ENCODE measurements at regions not wholly inside any gene's neighbourhood (a gene's known extent, or its start where the extent isn't known, plus 50 kb on each side); places are given as distances from the start of the nearest gene placed in this dataset.
A peak's percentile ranks its signal among the peaks of the same experiment; 100 is the strongest.
"Not testable (repeated sequence)": the region's sequence is repeated elsewhere in the genome, so short reads cannot be mapped to it uniquely, and the experiment has no call there.

DNA sequence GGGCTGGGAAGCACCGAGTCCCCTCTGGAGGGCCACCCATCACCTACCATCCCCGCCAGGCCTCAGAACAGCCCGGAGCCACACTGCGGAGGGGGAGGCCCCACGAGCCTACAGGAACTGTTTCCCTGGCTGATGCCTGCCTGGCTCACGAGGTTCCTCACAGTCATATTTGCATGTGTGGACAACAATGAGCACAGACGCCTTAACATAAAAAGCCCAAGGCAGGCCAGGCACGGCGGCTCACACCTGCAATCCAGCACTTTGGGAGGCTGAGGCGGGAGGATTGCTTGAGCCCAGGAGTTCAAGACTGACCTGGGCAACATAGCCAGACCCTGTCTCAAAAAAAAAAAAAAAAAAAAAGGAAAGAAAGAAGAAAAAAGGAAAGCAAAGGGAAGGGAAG, 125.9 kb downstream of the FAM53A start:
- no peak for DNase-seq

DNA sequence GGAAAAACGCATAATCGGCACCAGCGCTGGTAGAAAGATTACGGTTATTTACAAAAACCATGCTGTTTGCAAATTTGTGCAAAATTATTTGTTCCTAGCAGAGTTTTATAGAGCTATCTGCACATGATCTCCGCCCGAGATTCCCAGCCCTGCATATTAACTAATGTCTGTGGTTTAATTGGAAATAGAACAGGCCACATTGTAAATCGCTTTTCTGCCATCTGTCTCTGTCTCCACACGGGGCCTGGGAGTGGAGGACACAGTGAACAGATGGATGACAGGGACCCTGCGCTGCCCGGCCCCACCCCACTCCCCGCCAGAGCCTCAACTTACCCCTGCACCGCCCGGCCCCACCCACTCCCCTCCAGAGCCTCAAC, 126.9 kb downstream of the FAM53A start:
- no peak for DNase-seq

DNA sequence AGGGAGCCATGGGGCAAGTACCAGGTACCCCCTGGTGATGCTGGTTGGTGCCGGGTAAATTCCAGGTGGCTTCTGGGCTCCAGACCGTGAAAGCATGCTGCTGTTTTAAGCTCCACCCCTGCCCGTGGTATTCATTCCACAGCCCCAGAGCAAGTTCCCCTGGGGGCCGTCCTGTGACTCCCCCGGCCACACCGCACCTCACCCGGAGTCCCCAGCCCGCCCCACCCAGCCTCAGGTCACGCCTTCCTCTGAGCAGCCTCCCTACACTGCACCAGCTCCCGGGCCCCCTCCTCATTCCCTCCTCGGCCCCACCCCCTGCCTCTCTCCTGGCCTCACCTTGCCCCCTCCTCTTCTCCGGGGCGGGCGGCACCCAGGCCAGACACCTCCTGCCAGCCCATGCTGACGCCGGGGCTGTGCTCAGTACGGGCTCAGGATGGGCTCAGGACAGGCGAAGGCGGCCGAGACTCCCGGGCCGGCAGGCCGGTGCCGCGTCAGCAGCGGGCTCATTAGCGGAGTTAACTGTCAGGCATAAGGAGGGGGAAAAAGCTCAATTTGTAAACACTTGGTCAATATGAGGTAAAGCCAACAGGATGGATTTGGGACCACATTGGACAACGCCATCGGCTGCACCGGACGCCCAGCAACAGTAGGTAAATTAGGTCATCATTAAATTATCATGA, 127.4 kb downstream of the FAM53A start:
- no peak for DNase-seq

DNA sequence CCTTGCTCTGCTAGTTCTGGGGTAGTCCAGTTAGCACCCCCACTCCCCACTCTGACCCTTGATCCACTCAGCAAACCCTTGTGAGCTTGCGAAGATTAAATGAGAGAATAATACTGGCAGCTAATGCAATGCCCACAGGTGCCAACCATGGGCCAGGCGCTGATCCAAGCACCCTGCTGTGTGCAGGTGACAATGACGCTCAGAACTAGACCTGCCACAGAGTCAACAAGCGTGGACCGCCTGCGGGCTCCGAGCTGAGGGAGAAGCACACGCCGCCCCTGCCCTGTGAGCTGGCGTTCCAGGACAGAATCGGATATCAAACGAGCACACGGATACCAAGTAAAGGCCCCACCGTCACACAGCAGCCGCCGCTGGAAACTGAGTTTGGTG, 129.2 kb downstream of the FAM53A start:
- DNase-seq, result no peak

DNA sequence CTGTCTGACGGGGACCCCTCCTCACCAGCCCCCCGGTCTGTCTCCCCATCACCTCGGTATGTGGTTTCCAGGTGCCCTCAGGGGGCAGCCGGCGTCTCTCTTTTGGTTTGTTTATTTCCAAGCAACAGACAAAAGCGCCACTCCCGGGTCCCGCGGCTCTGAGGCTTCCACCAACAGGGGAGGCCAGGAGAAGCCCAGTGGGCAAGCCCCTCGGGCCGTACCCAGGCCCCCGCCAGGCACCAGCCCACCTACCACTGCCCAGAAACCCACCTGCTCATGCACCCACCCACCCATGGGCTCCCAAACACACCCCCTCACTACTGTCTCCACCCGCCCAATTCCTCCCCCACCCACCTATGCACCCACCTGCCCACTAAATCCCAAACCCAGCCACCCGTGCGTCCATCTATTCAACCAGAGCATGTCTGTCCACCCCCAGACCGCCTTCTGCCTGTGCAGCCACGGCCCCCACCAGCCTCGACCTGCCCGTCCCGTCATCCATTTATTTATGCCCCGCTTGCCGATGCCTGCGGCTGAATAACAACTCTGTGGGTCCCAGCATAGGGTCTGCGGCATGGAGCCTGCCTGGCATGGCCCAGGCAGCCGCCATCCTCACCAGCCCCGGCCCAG, 129.8 kb downstream of the FAM53A start:
- DNase-seq, result no peak

DNA sequence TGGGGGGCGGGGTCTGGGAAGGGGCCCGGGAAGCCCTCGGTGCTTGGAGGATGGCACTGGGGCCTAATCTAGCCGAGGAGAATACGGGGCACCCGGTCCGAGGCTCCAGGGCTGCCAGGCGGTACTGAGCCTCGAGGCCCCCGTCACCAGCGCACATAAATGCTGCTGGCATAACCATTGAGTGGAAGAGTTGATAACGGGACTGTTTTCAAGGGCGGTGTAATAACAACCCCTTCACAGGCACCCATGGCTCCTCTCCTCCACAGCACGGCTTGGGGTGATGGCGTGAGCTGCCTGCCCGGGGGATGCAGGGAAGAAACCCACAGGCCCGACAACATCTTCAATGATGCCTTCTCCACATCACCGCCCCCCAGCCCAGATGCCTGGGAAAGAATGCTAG, 130.7 kb downstream of the FAM53A start:
- no peak for DNase-seq

DNA sequence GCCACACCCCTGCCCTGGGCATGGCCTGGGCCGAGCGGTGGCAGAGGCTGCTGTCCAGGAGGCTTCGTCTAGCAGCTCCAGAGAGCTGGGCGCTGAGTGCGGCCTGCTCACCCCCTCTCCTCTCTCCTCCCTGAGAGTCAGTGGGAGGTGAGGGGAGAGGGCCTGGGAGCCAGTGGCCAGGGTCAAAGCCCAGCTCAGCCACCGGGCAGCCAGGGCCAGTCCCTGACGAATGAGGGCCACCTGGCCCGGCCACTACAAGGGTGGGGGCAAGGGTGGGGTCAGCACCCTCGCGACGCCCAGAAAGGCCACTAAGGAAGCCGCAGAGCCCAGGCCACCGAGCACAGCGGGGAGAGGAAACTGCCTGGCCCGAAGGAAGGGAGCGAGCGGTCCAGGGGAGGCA, 131.7 kb downstream of the FAM53A start:
- DNase-seq, result no peak

DNA sequence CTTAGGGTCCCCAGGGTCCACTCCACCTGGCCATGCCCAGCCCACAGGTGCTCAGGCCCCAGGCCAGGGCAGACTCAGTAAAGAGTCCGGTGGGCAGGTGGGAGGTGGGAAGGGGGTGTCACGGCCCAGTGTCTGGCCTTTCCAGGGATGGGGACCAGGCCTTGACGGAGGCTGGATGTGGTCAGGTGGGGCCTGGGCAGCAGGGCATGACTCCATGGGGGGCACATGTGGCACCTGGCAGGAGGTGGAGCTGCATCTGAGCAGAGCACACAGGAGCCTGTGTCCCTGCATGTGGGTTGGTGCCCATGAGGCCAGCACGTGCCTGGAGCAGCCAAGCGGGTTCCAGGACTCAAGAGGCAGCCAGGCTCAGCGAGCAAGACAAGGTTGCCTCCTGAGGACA, 132.9 kb downstream of the FAM53A start:
- no peak for DNase-seq

DNA sequence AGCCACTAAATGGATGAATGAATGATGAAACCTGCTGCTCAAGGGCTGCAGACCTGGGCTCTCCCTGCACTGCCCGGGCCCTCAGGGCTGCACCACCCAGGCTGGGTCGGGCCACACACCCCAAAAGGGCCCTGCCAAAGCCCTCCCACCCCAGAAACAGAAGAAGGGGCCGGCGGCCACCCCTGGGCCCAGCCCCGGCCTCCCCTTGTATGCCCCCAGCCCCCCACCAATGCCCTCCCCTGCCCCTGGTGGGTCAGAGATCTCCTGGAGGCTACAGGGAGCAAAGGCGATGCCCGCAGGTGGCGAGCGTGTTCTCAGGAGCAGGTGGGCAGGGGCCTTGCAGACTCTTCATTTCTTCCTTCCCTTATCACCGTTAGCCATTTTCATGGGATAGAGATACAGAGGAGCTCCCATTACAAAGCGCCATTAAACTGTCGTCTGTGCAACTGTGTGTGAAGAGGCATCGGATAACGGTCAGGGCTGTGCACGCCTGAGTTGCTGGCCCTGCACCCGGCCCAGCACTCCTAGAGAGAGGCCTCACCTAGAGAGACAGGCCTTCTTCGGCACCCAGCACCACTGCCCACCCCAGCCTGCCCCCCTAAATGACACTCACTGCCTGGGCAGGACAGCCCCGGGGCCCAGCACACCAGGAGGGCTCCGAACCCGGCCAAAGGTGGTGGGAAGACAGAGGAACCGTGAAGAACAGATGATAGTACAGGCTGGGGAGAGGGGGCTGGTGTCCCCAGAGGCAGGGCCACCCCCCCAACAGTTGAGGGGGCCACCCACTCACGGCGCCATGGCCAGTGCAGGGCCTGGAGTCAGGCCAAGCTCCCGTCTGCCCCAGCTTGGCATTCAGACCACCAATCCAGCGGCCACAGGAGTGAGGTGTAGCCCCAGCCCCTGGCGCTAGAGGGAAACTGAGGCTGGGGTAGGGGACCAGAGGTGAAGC, 133.7 kb downstream of the FAM53A start:
- DNase-seq, result no peak

DNA sequence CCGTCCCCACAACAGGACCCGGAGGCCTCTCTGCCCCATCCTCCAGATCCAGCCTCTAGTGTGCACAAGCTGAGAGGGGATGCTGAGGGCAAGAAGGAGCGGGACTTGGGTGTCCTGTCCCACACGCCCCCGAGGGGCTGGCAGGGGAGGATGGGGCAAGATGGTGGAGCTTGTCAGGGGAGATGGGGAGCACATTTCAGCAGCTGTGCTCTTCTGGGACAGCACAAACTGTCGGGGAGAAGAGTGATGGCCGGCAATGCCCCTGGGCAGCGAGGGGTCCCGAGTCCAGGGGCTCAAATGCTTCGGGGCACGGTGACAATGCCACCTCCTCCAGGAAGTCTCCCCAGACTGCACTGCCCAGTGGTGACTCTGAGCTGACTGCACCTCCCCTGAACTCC, 134.5 kb downstream of the FAM53A start:
- DNase-seq, result no peak

DNA sequence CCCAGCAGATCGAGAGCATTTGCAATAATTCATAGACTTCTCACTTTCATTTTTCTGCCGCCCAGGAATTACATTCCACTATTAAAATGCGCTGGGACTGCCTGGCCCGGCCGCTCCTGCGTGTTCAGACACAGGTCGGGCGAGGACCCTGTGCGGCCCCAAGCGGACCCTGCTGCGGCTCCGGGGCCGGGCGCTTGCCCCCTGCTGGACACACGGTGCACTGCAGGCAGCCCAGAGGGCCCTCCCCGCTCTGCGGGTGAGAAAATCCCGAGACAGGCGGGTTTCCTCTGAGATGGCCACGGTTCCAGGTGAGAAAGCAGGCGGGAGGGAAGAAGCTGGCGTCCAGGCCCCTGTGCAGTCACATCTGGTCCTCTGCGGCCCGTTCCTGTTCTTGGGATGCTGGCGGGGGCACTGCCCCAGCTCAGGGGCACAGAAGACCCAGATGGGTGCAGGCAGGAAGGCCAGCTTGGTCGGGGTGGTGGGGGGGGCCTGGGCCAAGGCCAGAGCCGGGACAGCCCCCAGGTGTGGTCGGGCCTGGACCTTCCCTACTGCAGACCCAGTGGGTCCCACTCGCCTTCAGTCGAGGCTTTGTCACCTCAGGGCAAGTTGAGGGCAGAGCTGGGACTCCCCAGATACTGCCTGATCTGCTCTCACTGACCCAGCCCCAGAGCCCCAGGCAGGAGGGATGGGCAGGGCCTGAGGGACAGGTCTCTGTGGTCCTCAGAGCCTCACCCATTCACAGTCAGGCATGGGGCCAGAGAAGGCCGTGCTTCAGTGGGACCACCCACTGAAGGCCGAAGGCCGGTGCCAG, 135.1 kb downstream of the FAM53A start:
- DNase-seq, result peak; percentile 4

DNA sequence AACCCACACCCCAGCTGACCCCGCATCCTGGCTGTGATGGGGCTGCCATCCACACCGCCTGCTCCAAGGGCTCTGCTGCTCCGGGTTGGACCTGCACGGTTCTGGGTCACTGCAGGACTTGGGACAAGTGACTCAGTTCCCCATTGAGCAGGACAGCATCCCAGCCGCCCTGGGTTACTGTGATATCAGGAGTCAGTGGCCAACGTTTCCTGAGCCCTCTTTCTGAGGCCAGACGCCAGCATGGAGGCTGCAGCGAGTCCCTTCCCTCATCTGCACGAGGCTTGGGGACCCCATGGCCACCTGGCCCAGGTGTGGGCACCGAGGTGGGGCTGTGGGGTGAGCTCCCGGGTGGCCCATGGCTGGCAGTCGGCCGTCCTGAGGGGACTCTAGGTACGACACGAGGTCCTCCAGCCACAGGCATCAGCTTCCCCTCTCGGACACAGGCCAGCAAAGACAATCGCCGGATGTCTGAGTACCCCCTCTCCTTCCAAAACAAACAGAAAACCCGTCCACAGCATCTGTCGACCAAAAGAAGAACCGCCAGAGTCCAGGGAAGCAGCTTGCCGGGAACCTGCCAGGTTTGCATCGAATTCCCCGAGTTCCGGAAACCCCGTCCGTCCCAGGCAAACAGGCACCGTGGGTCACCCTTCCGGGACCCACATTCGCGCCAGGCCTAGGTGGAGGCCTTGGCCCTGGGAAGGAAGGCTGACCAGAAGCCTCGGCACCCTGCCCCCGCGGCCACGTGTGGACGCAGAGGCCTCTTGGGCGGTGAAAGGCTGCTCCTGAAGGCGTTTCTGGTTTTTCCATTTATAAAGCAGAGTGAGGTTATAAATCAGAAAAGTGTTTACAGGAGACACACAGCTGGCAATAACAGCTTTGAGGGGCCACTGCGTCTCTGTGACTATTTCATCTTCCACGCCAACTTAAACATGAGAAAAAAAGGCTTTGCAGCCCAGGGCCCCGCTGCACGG, 136.0 kb downstream of the FAM53A start:
- DNase-seq, result no peak

DNA sequence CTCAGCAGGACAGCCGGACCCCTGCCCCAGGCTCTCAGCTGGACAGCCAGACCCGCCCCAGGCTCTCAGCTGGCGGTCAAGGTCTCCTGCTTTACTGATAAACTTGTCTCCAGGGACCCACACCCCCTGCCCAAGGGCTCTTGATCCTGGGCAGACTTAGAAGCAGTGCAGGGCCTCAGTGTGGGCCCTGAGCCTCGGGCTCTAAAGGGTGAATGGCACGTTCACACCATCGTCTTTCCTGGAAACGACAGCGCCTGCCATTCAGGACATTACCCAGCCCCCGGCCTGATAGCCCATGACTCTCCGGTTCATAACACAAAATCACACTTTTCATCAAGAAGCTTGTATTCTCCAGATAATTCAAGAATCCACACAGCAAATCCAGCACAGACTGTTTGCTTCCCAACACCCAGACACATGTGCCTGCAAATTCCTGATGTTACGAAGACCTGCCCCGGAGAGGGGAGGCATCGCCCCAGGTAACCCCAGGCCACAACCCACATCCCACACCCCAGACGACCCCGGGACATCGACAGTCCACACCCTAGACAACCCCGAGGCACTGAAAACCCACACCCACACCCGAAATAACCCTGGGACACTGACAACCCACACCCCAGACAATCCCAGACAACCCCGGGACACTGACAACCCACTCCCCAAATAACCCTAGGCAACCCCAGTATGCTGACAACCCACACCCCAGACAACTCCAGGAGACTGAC, 136.8 kb downstream of the FAM53A start:
- DNase-seq, result no peak

DNA sequence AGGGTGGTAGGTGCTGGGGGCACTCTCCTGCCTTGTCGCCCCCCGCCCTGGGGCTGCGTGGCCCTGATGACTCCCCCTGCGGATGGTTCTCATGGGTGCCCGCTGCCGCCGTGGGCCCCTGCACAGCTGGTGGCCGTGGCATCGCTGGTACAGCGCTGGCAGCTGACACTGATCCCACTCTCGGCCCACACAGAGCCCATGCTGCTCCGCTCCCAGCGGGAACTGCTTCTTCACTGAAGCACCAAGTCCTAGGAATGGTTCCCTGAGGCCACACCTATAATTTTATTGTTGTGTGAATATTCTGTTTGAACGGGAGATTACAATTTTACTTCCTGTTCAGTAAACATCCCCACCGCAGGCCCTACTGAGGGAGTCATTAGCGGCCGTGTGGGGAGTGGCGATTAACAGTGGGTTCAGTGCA, 138.6 kb upstream of the NKX1-1 start:
- no peak for DNase-seq

DNA sequence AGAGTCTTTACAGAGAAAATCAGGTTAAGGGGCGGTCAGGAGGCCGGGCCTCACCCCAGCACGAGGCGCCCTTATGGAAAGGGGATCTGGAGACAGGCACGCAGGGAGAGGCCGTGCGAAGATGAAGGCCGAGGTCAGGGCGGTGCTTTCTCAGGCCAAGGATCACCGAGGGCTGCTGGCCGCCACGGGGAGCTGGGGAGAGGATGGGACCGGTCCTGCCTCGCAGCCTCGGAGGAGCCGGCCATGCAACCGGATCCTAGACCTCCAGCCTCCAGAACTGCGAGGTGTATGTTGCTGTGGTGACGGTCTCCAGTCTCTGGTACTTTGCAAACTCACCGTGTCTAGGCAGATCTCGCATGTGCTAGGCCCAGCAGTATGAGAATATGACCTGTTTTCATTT, 138.2 kb upstream of the NKX1-1 start:
- DNase-seq, result not testable (repeated sequence)

DNA sequence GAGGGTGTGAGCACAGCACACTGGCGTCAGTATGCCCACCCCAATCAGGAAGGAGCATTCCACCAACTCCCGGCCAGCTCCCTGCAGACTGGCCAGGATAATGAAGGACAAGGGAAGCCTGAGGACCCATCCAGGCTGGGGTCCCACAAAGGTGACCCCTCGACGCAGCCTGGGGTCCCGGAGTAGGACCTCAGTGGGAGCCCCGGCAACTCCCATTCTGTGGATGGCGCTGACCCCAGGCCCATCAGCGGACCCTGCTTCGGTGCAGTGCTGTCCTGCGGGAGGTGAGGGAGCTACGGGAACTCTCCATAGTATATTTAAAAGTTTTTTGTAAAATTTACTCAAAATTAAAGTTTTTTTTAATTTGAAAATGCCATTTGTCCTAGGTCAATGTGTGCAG, 137.7 kb upstream of the NKX1-1 start:
- no peak for DNase-seq

DNA sequence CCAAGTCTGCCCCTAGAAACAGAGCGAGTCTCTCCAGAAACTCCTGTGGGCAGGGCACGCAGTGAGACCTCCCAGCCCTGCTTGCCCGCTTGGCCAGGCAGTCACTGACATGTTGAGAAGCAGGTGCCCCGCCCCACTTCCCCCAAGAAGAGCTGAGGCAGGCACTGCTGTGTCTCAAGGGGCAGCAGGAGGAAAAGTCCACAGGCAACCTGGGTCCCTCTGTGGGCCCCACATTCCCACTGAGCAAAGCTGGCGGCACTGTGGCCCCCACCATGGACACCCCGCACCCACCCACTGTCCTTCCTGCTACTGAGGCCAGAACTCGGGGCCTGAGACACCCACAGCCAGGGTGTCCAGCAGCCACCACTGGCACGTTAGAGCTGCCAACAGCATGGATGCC, 137.3 kb upstream of the NKX1-1 start:
- DNase-seq, result no peak

DNA sequence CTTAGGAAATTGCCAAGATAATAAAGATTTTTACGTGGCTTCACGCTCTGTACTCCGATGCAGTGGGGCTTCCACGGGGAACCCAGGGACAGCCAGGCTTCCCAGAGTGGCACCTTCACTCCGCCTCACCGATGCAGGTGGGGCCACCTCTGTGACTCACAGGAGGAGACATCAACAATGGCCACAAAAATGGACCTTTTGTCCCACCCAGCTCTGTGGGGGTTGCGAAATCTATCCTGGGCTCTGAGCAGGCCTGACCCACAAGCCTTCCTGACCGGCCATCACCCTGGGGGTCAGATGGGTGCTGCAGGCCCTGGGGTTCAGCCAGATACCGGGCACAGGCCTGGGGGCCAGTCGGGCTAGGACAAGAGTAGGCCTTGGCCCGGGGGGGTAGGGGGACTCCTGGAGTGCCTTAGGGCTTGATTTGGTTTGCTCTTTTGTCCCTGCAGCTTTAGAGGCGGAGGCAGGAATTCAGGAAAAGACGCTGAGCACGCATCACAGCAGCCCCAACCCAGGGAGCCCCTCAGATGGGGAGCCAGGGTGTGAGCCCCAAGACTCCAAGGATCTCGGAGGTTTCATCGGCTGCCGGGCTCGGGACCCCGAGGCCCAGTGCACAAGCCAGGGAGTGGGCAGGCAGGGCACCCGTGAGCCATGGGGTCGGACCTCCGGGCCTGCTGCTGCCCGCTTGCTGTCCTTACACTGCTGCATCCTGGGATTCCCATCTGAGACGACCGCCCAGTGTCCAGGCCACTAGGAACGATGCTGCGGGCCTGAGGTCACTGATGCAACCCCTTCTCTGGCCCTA, 136.5 kb upstream of the NKX1-1 start:
- DNase-seq, result no peak

DNA sequence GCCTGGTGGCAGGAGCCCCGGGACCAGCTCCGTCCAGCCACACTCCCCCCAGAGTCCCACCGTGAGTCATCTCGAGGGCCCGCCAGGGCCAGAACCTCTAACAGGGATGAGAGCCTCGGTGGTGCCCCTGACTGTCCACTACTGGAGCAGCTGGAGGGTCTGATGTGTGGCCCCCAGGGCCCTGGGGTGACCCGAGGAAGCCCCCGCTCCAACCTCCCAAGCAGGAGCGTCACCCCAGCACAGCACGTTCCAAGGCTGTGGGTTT, 135.9 kb upstream of the NKX1-1 start:
- no peak for DNase-seq

DNA sequence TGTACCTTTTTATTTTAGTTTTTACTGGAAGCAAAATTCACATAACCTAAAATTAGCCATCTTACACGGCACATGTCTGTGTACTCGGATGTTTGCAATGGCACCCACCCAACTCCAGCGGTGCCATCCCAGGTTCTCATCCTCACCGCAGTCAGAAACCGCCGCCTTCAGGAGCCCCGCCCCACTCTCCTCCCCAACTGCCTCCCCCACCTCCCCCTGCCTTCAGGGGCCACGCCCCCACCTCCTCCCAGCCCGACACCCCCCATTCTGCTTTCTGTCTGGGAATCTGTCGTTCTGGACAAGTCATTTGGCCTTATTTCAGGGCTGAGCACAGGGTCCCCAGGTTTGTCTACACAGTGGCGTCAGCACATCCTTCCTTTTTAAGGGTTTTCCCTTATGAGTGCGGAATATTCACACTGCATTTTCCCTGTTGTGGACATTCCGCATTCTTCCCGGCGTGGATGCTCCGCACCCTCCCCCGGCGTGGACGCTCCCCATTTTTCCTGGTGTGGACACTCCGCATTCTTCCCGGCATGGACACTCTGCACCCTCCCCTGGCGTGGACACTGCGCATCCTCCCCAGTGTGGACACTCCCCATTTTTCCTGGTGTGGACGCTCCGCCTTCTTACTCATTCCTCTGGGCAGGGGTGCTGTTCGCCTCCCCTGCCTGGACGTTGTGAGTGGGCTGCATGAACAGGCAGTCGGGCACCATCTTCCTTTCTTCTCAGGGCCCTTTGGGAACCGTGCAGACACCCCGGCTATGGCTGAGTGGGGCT, 135.4 kb upstream of the NKX1-1 start:
- no peak for DNase-seq

Data from midbrain (tissue), 1 donor.